ENCODE measurements at regions not wholly inside any gene's neighbourhood (a gene's known extent, or its start where the extent isn't known, plus 50 kb on each side); places are given as distances from the start of the nearest gene placed in this dataset.

- DNase-seq: no peak
These were observed 485.8 kb upstream of the MGMT start for GRCh38 chr10:128981251-128981650.

GRCh38 chr10:128981881-128982615 is 485.0 kb upstream of the MGMT start:
- no peak for DNase-seq

GRCh38 chr10:128982616-128982915 is 484.5 kb upstream of the MGMT start:
- DNase-seq: no peak

- DNase-seq: no peak
These were observed 482.0 kb upstream of the MGMT start for GRCh38 chr10:128985036-128985435.

DNA sequence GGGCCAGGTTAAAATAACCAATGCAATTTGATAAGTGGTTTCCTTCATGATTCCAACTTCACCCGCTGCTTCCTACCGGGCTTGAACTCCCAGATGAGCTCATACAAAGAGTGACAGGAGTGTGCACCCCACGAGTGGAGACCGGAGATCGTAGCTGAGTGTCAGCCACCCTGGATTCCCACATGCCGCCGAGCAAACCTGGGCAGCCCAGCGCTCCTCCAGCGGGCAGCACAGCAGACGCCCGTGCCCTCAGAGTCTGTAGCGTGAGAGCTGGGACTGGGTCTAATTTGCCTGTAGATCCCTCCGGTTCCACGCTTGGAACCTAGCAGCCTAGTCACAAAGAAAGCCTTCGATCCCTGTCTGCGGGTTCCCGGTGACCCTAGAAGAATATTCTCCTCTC is 476.1 kb upstream of the MGMT start:
- DNase-seq: no peak

GRCh38 chr10:128992770-128993169 is 474.3 kb upstream of the MGMT start:
- no peak for DNase-seq

- DNase-seq: no peak
These were observed 473.6 kb upstream of the MGMT start for GRCh38 chr10:128993443-128993842.

DNA sequence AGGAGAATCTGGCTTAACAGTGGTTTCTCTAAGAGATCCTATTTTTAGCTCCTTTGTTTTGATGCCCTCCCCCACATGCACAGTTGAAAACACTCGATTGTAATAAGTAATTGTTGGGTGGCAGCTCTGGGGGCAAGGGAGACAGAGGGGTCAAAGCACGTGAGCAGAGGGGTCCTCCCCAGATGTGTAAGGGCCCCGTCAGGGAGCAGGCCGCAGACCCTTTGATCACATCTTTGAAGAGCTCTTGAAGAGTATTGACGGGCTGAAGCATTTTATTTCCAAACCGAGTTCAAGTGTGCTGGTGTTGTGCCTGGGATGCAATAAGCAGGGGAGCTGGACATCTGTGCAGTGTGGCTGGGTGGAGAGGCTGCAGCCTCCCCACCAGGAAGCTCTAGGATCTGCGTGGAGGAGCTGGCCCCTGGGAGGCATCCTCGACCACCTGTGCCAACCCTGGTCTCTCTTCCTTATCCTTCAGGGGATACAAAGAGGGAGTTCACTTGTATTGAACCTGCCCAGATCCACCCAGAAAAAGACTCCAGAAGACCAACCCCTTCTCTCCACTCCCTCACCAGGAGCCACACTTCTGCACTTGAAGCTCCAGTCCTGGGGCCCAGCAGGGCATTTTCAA is 473.0 kb upstream of the MGMT start:
- DNase-seq: no peak

DNA sequence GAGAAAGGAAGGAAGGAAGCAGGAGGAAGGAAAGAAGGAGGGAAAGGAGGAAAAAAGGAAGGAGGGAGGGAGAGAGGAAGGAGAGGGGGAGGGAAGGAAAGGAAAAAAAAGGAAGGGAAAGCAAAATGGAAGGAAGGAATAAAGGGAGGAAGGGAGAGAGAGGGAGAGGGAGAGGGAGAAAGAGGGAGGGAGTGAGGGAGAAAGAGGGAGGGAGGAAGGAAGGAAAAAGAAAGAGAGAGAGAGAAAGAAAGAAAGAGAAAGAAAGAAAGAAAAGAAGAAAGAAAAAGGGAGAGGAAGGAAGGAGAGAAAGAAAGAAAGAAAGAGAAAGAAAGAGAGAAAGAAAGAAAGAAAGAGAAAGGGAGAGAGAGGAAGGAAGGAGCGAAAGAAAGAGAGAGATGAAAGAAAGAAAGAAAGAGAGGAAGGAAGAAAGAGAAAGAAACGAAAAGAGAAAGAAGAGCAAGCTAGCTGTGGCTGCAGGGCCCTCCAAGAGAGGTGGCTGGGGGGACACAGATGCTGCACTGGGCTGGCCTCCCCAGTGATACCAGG is 472.4 kb upstream of the MGMT start:
- DNase-seq: no peak

- no peak for DNase-seq
These were observed 471.4 kb upstream of the MGMT start for GRCh38 chr10:128995676-128996075.

DNA sequence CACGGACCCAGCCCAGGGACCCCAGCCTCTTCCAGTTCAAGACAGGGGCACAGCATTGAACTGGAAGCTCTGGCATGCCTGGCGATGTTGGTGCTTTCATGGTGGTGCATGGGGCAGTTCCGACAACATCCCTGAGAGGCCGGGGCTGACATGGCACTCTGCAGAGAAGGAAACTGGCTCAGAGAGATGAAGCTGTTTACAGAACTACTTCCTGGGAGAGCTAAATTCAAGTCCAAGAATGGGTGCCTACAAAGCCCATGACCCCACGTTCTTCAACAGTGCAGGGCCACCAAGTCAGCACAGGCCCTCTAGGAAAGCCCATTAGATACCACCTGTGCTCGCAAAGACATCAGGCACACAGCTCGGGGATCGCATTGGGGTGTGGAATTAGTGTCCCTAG is 470.9 kb upstream of the MGMT start:
- no peak for DNase-seq

- no peak for DNase-seq
These were observed 468.8 kb upstream of the MGMT start for GRCh38 chr10:128998101-128998805.

GRCh38 chr10:129004398-129004797 is 462.6 kb upstream of the MGMT start:
- no peak for DNase-seq

- no peak for DNase-seq
These were observed 462.0 kb upstream of the MGMT start for GRCh38 chr10:129005080-129005479.

- DNase-seq: no peak
These were observed 461.2 kb upstream of the MGMT start for GRCh38 chr10:129005804-129006203.

- no peak for DNase-seq
These were observed 448.5 kb upstream of the MGMT start for GRCh38 chr10:129018511-129018910.

- no peak for DNase-seq
These were observed 446.2 kb upstream of the MGMT start for GRCh38 chr10:129020651-129021330.

- DNase-seq: no peak
These were observed 445.3 kb upstream of the MGMT start for GRCh38 chr10:129021594-129022304.

DNA sequence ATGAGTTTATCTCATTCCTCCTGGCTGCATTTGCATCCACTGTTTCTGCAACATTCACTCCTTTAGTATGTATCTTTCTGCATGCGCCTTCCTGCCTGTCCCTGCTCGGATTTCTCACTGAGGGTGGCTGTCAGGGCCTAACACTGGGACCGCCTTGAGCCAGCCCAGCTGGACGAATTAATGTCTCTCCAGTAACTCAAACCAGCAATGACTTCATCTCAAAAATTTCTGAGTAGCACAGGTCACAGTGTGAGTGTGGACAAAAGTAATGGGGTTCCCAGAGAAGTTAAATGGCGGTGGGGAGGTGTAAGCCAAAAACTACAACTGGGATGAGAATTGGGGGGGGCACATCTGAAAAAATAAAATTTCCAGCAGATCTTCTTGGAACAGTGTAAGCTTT is 444.0 kb upstream of the MGMT start:
- no peak for DNase-seq

- DNase-seq: no peak
These were observed 443.0 kb upstream of the MGMT start for GRCh38 chr10:129024046-129024445.

GRCh38 chr10:129025787-129026186 is 441.3 kb upstream of the MGMT start:
- no peak for DNase-seq

GRCh38 chr10:129027906-129028305 is 439.1 kb upstream of the MGMT start:
- no peak for DNase-seq

Data from occipital lobe (tissue), 1 donor.